K562 (cell line): ENCODE measurements at regions not wholly inside any gene's neighbourhood (a gene's known extent, or its start where the extent isn't known, plus 50 kb on each side); places are given as distances from the start of the nearest gene placed in this dataset.

ENCODE experiments used
- ATAC-seq: fragments of 200-7000 bp; cut with Tn5 transposase; 3 replicates; pipeline ENCODE4 v1.9.1; 2020; ENCODE audit warnings: moderate library complexity
- BruUV-seq: library from RNA; stranded (reverse); fragments of 400-500 nt; replicated peaks from 2 replicates; lab custom pipeline; 2021; lab: Mats Ljungman, UMichigan
- CTCF ChIA-PET: fragments of 300-600 bp; formaldehyde crosslinking; extraction: SDS; loops from one replicate; lab custom pipeline; 2021; ENCODE audit warnings: low intra/inter-chr PET ratio; lab: Yijun Ruan, JAX
- POLR2A ChIA-PET: fragments of 300-600, 350-650 bp; sonication (Branson Sonifier 250); formaldehyde crosslinking; extraction: SDS; loops from one replicate; lab custom pipeline; 2021; ENCODE audit warnings: antibody characterized with exemption, inconsistent platforms; lab: Yijun Ruan, JAX
- DNase-seq, 4 experiments: peaks; one replicate each; pipeline versions ENCODE4 v3.0.0 to v3.0.0-alpha.2; 2011 to 2018; ENCODE audit warnings: low spot score in 3 of 4, mixed read lengths in 3 of 4; ENCODE audit errors: extremely low read depth in 1 of 4
- FAIRE-seq: peaks from 2 replicates; lab custom pipeline; 2011; peaks lifted over from hg19 to GRCh38; lab: Jason Lieb, UNC
- H2AFZ ChIP-seq: 2 replicates; pipeline ENCODE4 v1.6.0; 2011; ENCODE audit warnings: low read depth, low read length, control low read depth, inconsistent platforms
- H3K27ac ChIP-seq: fragments of 200-600 bp; 3 replicates; pipeline ENCODE4 v1.8.0; 2011; ENCODE audit warnings: low read depth, mild to moderate bottlenecking, control low read depth, inconsistent platforms, low read length, moderate library complexity, mixed read lengths; ENCODE audit errors: extremely low read depth
- H3K27me3 ChIP-seq, 2 experiments: fragments of 300-600 bp in 1 of 2; 2 replicates in 1 of 2; 3 replicates in 1 of 2; pipeline versions ENCODE4 v1.6.0 to v1.8.0; 2011; ENCODE audit warnings: inconsistent platforms in 2 of 2, low read length in 2 of 2, mild to moderate bottlenecking in 1 of 2, mixed read lengths in 1 of 2, moderate library complexity in 1 of 2; ENCODE audit not compliant: control insufficient read depth in 2 of 2, insufficient read depth in 2 of 2
- H3K36me3 ChIP-seq: fragments of 300-600 bp; 3 replicates; pipeline ENCODE4 v1.8.0; 2011; ENCODE audit warnings: mild to moderate bottlenecking, low read length, inconsistent platforms; ENCODE audit not compliant: control insufficient read depth, insufficient read depth
- H3K4me1 ChIP-seq, 2 experiments: fragments of 200-600 bp in 1 of 2; replicated peaks in 1 of 2; 2 replicates in 1 of 2; 3 replicates in 1 of 2; pipeline versions ENCODE4 v1.5.1 to v1.8.0; 2011; ENCODE audit warnings: inconsistent platforms in 2 of 2, low read length in 2 of 2, mild to moderate bottlenecking in 1 of 2, mixed read lengths in 1 of 2, moderate library complexity in 1 of 2; ENCODE audit not compliant: control insufficient read depth in 2 of 2, insufficient read depth in 2 of 2
- H3K4me2 ChIP-seq: 2 replicates; pipeline ENCODE4 v1.6.1; 2011; ENCODE audit warnings: low read length, control low read depth, inconsistent platforms, mixed read lengths; ENCODE audit not compliant: insufficient read depth
- H3K4me3 ChIP-seq: fragments of 200-600 bp; sonication (generic), shearing (Covaris generic); 2 replicates; pipeline ENCODE4 v1.5.1; 2016; ENCODE audit warnings: control low read depth, inconsistent platforms
- H3K79me2 ChIP-seq: fragments of 200-600 bp; 3 replicates; pipeline ENCODE4 v1.8.0; 2011; ENCODE audit warnings: low read length, inconsistent platforms; ENCODE audit not compliant: control insufficient read depth, insufficient read depth
- H3K9ac ChIP-seq, 2 experiments: 2 replicates each; pipeline versions ENCODE4 v1.6.0 to v1.6.1; 2011; ENCODE audit warnings: low read depth in 2 of 2, low read length in 2 of 2, control low read depth in 1 of 2, inconsistent platforms in 1 of 2, mild to moderate bottlenecking in 1 of 2, mixed read lengths in 1 of 2; ENCODE audit not compliant: insufficient read depth in 1 of 2
- H3K9me1 ChIP-seq: one replicate; pipeline ENCODE4 v1.6.0; 2011; ENCODE audit warnings: inconsistent platforms, mild to moderate bottlenecking, low read length, moderate library complexity; ENCODE audit not compliant: control insufficient read depth, insufficient read depth
- H3K9me3 ChIP-seq: replicated peaks from 2 replicates; pipeline ENCODE4 v1.5.1; 2011; ENCODE audit warnings: low read depth, low read length, inconsistent platforms; ENCODE audit not compliant: control insufficient read depth, insufficient read depth
- H4K20me1 ChIP-seq: replicated peaks from 2 replicates; pipeline ENCODE4 v1.6.1; 2011; ENCODE audit warnings: low read length, inconsistent platforms, mixed read lengths; ENCODE audit not compliant: control insufficient read depth, insufficient read depth
- BCLAF1 ChIP-seq, 2 experiments: fragments of 450-650 bp in 1 of 2; IDR thresholded peaks; 2 replicates each; pipeline ENCODE4 v1.6.1; 2011 to 2017; ENCODE audit warnings: low read depth in 2 of 2, antibody characterized with exemption in 1 of 2, borderline replicate concordance in 1 of 2, low read length in 1 of 2, mild to moderate bottlenecking in 1 of 2, mixed read lengths in 1 of 2; ENCODE audit not compliant: control insufficient read depth in 1 of 2
- BRF2 ChIP-seq: IDR thresholded peaks from 3 replicates; pipeline ENCODE4 v1.6.1; 2011; ENCODE audit warnings: borderline replicate concordance, mild to moderate bottlenecking; ENCODE audit not compliant: insufficient read length, insufficient read depth
- HDAC2 ChIP-seq: fragments of 450-650 bp; IDR thresholded peaks from 2 replicates; pipeline ENCODE4 v1.6.1; 2016; ENCODE audit warnings: mild to moderate bottlenecking
- JUND ChIP-seq, 2 experiments: IDR thresholded peaks; 2 replicates in 1 of 2; 3 replicates in 1 of 2; pipeline ENCODE4 v1.6.1; 2011; ENCODE audit warnings: borderline replicate concordance in 2 of 2, low read depth in 2 of 2, low read length in 2 of 2, improper control_type of control experiment in 1 of 2, missing biosample characterization in 1 of 2, missing genetic modification characterization in 1 of 2, missing genetic modification reagents in 1 of 2
- NR3C1 ChIP-seq: sonication (generic); formaldehyde crosslinking; IDR thresholded peaks from 2 replicates; pipeline ENCODE4 v1.8.1; 2022; ENCODE audit warnings: missing genetic modification reagents
- PRDM10 ChIP-seq: fragments of 450-650 bp; IDR thresholded peaks from 2 replicates; pipeline ENCODE4 v1.6.1; 2018; ENCODE audit not compliant: partially characterized antibody
- SP1 ChIP-seq: sonication (generic); formaldehyde crosslinking; IDR thresholded peaks from 2 replicates; pipeline ENCODE4 v1.8.1; 2022; ENCODE audit warnings: mild to moderate bottlenecking, missing genetic modification reagents
- USF1 ChIP-seq: sonication (generic); formaldehyde crosslinking; IDR thresholded peaks from 2 replicates; pipeline ENCODE4 v1.9.0; 2022; ENCODE audit warnings: mild to moderate bottlenecking, missing genetic modification reagents
- ZNF57 ChIP-seq: fragments of 450-650 bp; formaldehyde crosslinking; IDR thresholded peaks from 2 replicates; pipeline ENCODE4 v1.4.0; 2020; ENCODE audit warnings: mild to moderate bottlenecking, moderate library complexity
- ZNF766 ChIP-seq: fragments of 200-800 bp; sonication (Bioruptor generic); conservative IDR thresholded peaks from 2 replicates; pipeline ENCODE4 v1.6.1; 2016; ENCODE audit warnings: missing genetic modification characterization, missing compliant biosample characterization
- ZZZ3 ChIP-seq: fragments of 450-650 bp; IDR thresholded peaks from 2 replicates; pipeline ENCODE4 v1.6.1; 2016; ENCODE audit warnings: antibody characterized with exemption, mild to moderate bottlenecking, moderate library complexity
- WGBS: fragments of 100-300 bp; shearing (Covaris generic); methylation state at CpG from one replicate; pipeline ENCODE4 v1.1.6; 2016; ENCODE audit warnings: low coverage, mixed read lengths; ENCODE audit not compliant: insufficient coverage; ENCODE audit errors: missing lambda C conversion rate; 5-methylcytosine and 5-hydroxymethylcytosine counted together
- in situ Hi-C: fragments of 300-500 bp; cut with MboI; formaldehyde crosslinking; loops from 4 replicates; pipeline ENCODE4 v1.15.0; 2018; ENCODE audit warnings: inconsistent platforms, mixed read lengths
- intact Hi-C: fragments of 100-400 bp; cut with micrococcal nuclease; formaldehyde crosslinking; loops from 2 replicates; pipeline ENCODE4 v1.14.2; 2022

GRCh38 chr1:67629370-67630075, 55.5 kb upstream of the GADD45A start:
- Histone ChIP-seq H3K36me3 (no peaks in the 10 kb centered on the region), H3K4me2 (no peak overlapping the region), H3K4me1 (no peaks in the 10 kb centered on the region; a peak in 2 of 5 replicates), H3K4me3 (no peak overlapping the region), H3K79me2 (no peaks in the 10 kb centered on the region), H3K27ac (no peak overlapping the region), H2AFZ (no peak overlapping the region), H4K20me1 (no peaks in the 10 kb centered on the region), H3K27me3 (no peaks in the 10 kb centered on the region), H3K9ac (no peak overlapping the region), H3K9me1 (no peaks in the 10 kb centered on the region), H3K9me3 (no peaks in the 10 kb centered on the region)
- no TSS peak for BruUV-seq
- ChIA-PET POLR2A (interaction anchor here (0.7 to 1.4 kb wide), 4 partner anchors 8 to 20 kb away, joined by 3 read pairs; no protein-coding TSS in a partner anchor), CTCF (no interaction called here)
- 75% methylated on average over 1 of the region's 1 CpG for WGBS
- DNase-seq: no peak
- ATAC-seq: no peak
- intact Hi-C loops: no loop called here
- no peak for FAIRE-seq
- in situ Hi-C loops: no loop called here
- no peak for TF ChIP-seq USF1 (CRISPR knock-in tag)
- no peak for TF ChIP-seq ZNF57 (CRISPR knock-in tag)
- TF ChIP-seq JUND (IDR thresholded peaks at IDR 0.05; ENCODE audit: borderline replicate concordance, low read depth, low read length): no peak
- no peak for TF ChIP-seq JUND (tag; IDR thresholded peaks at IDR 0.05; ENCODE audit: borderline replicate concordance, low read depth, low read length)
- TF ChIP-seq ZZZ3: no peak
- no peak for TF ChIP-seq BCLAF1 (IDR thresholded peaks at IDR 0.05; ENCODE audit: borderline replicate concordance in 1 of 2, control insufficient read depth in 1 of 2, low read depth in 2 of 2, low read length in 1 of 2)
- no peak for TF ChIP-seq NR3C1 (CRISPR knock-in tag)
- no peak for TF ChIP-seq PRDM10
- TF ChIP-seq ZNF766: no peak
- no peak for TF ChIP-seq SP1 (CRISPR knock-in tag)
- no peak for TF ChIP-seq BRF2
- no peak for TF ChIP-seq HDAC2
